Caco-2 (cell line): ENCODE measurements at regions not wholly inside any gene's neighbourhood (a gene's known extent, or its start where the extent isn't known, plus 50 kb on each side); places are given as distances from the start of the nearest gene placed in this dataset.

ENCODE experiments used
- BruUV-seq: library from RNA; stranded (reverse); fragments of 400-500 nt; replicated peaks from 2 replicates; lab custom pipeline; 2021; lab: Mats Ljungman, UMichigan
- CTCF ChIA-PET: fragments of 300-600 bp; sonication (Branson Sonifier 250); formaldehyde crosslinking; loops from one replicate; lab custom pipeline; 2022; ENCODE audit warnings: antibody characterized with exemption; lab: Charles Lee
- POLR2A ChIA-PET: fragments of 300-600 bp; sonication (Branson Sonifier 250); formaldehyde crosslinking; loops from one replicate; lab custom pipeline; 2022; ENCODE audit warnings: antibody characterized with exemption; lab: Charles Lee
- DNase-seq, 2 experiments: peaks; one replicate each; pipeline versions ENCODE4 v3.0.0 to v3.0.0-alpha.2; 2020 to 2022
- H3K27me3 ChIP-seq: replicated peaks from 2 replicates; pipeline ENCODE4 v1.6.0; 2011; ENCODE audit warnings: low read length; ENCODE audit not compliant: control insufficient read depth, insufficient read depth
- H3K36me3 ChIP-seq: 2 replicates; pipeline ENCODE4 v1.5.1; 2011; ENCODE audit warnings: low read length; ENCODE audit not compliant: control insufficient read depth, insufficient read depth
- H3K4me1 ChIP-seq: fragments of 250-450 bp; sonication (Bioruptor Pico); 2 replicates; pipeline ENCODE4 v1.5.1; 2020; ENCODE audit warnings: mild to moderate bottlenecking
- H3K4me3 ChIP-seq: 2 replicates; pipeline ENCODE4 v1.5.1; 2011; ENCODE audit warnings: low read depth, mild to moderate bottlenecking, control low read depth, low read length
- H3K9me3 ChIP-seq: fragments of 250-450 bp; sonication (Bioruptor Pico); 2 replicates; pipeline ENCODE4 v1.5.1; 2020; ENCODE audit warnings: mild to moderate bottlenecking, moderate library complexity
- H3K27ac Mint-ChIP-seq: one replicate; pipeline ENCODE4 v1.8.0; 2022; ENCODE audit warnings: mixed read lengths; ENCODE audit not compliant: unreplicated experiment
- H3K27me3 Mint-ChIP-seq: one replicate; pipeline ENCODE4 v1.8.0; 2022; ENCODE audit warnings: mixed read lengths; ENCODE audit not compliant: insufficient read depth, unreplicated experiment
- H3K36me3 Mint-ChIP-seq: one replicate; pipeline ENCODE4 v1.8.0; 2022; ENCODE audit warnings: mild to moderate bottlenecking, mixed read lengths; ENCODE audit not compliant: insufficient read depth, unreplicated experiment
- H3K4me1 Mint-ChIP-seq: one replicate; pipeline ENCODE4 v1.8.0; 2022; ENCODE audit warnings: low read depth, mixed read lengths; ENCODE audit not compliant: unreplicated experiment
- H3K4me3 Mint-ChIP-seq: one replicate; pipeline ENCODE4 v1.8.0; 2022; ENCODE audit warnings: mild to moderate bottlenecking, moderate library complexity, mixed read lengths; ENCODE audit not compliant: unreplicated experiment
- H3K9me3 Mint-ChIP-seq: one replicate; pipeline ENCODE4 v1.8.0; 2022; ENCODE audit warnings: mixed read lengths; ENCODE audit not compliant: unreplicated experiment
- CTCF ChIP-seq, 2 experiments: fragments of 200-600 bp in 1 of 2; IDR thresholded peaks; 1 replicate in 1 of 2; 2 replicates in 1 of 2; pipeline versions ENCODE4 v1.5.1 to v1.8.0; 2011 to 2022; ENCODE audit warnings: antibody characterized with exemption in 1 of 2, control low read depth in 1 of 2, inconsistent platforms in 1 of 2, low read depth in 1 of 2, low read length in 1 of 2, mild to moderate bottlenecking in 1 of 2, moderate library complexity in 1 of 2; ENCODE audit not compliant: insufficient read depth in 1 of 2, severe bottlenecking in 1 of 2, unreplicated experiment in 1 of 2
- intact Hi-C: fragments of 100-400 bp; cut with micrococcal nuclease; formaldehyde crosslinking; loops from one replicate; pipeline ENCODE4 v1.10.0; 2022; ENCODE audit not compliant: unreplicated experiment

GRCh38 chr4:55251342-55251741 is 94.7 kb upstream of the SRD5A3 start:
- no peak overlapping the region for H3K27ac Mint-ChIP-seq
- POLR2A ChIA-PET, result no interaction called here
- CTCF ChIA-PET, result no interaction called here

GRCh38 chr4:55251896-55252295 is 94.1 kb upstream of the SRD5A3 start:
- intact Hi-C loops, result no loop called here
- CTCF ChIA-PET, result no interaction called here
- Mint-ChIP-seq H3K36me3 (no peaks in the 10 kb centered on the region), H3K27ac (no peak overlapping the region), H3K4me3 (no peak overlapping the region), H3K4me1 (no peaks in the 10 kb centered on the region), H3K27me3 (peaks cover 11% of the 10 kb centered on the region), H3K9me3 (no peaks in the 10 kb centered on the region)
- BruUV-seq, result no TSS peak
- no peak overlapping the region for H3K4me3 ChIP-seq
- DNase-seq, result no peak
- H3K9me3 ChIP-seq, result no peaks in the 10 kb centered on the region
- H3K36me3 ChIP-seq, result no peaks in the 10 kb centered on the region
- H3K27me3 ChIP-seq, result no peaks in the 10 kb centered on the region
- POLR2A ChIA-PET, result no interaction called here
- TF ChIP-seq CTCF (IDR thresholded peaks at IDR 0.05; ENCODE audit: insufficient read depth in 1 of 2, low read depth in 1 of 2, low read length in 1 of 2, severe bottlenecking in 1 of 2, unreplicated experiment in 1 of 2), result no peak
- no peaks in the 10 kb centered on the region for H3K4me1 ChIP-seq

More at GRCh38 chr4:55251342-55251741, 94.7 kb upstream of the SRD5A3 start:
- no peak for TF ChIP-seq CTCF (IDR thresholded peaks at IDR 0.05; ENCODE audit: insufficient read depth in 1 of 2, low read depth in 1 of 2, low read length in 1 of 2, severe bottlenecking in 1 of 2, unreplicated experiment in 1 of 2)
- no peaks in the 10 kb centered on the region for H3K27me3 ChIP-seq
- no peak for DNase-seq
- no peaks in the 10 kb centered on the region for H3K9me3 Mint-ChIP-seq
- H3K36me3 ChIP-seq, result no peaks in the 10 kb centered on the region
- intact Hi-C loops, result no loop called here
- no peak overlapping the region for H3K4me3 Mint-ChIP-seq
- no TSS peak for BruUV-seq
- H3K4me3 ChIP-seq, result no peak overlapping the region
- H3K4me1 Mint-ChIP-seq, result no peaks in the 10 kb centered on the region
- no peaks in the 10 kb centered on the region for H3K36me3 Mint-ChIP-seq
- peaks cover 11% of the 10 kb centered on the region for H3K27me3 Mint-ChIP-seq
- H3K4me1 ChIP-seq, result no peaks in the 10 kb centered on the region
- no peaks in the 10 kb centered on the region for H3K9me3 ChIP-seq

GRCh38 chr4:55253948-55254593 is 92.0 kb upstream of the SRD5A3 start:
- Histone ChIP-seq H3K9me3 (no peaks in the 10 kb centered on the region), H3K27me3 (no peaks in the 10 kb centered on the region), H3K4me1 (no peaks in the 10 kb centered on the region), H3K36me3 (no peaks in the 10 kb centered on the region), H3K4me3 (no peak overlapping the region)
- DNase-seq, result no peak
- intact Hi-C loops, result no loop called here
- no peak overlapping the region for H3K27ac Mint-ChIP-seq
- H3K4me1 Mint-ChIP-seq, result no peaks in the 10 kb centered on the region
- H3K9me3 Mint-ChIP-seq, result no peaks in the 10 kb centered on the region
- H3K36me3 Mint-ChIP-seq, result no peaks in the 10 kb centered on the region
- no TSS peak for BruUV-seq
- H3K4me3 Mint-ChIP-seq, result no peak overlapping the region
- ChIA-PET POLR2A (no interaction called here), CTCF (no interaction called here)
- TF ChIP-seq CTCF (IDR thresholded peaks at IDR 0.05; ENCODE audit: insufficient read depth in 1 of 2, low read depth in 1 of 2, low read length in 1 of 2, severe bottlenecking in 1 of 2, unreplicated experiment in 1 of 2), result no peak
- H3K27me3 Mint-ChIP-seq, result peaks cover 7% of the 10 kb centered on the region
